HEK293 (cell line): ENCODE measurements at regions not wholly inside any gene's neighbourhood (a gene's known extent, or its start where the extent isn't known, plus 50 kb on each side); places are given as distances from the start of the nearest gene placed in this dataset.

Source experiments
- CTCF ChIA-PET: fragments of 350-600 bp; formaldehyde crosslinking; extraction: SDS; loops from one replicate; lab custom pipeline; 2021; ENCODE audit warnings: antibody characterized with exemption; lab: Yijun Ruan, JAX
- POLR2A ChIA-PET: fragments of 300-600 bp; formaldehyde crosslinking; extraction: SDS; loops from one replicate; lab custom pipeline; 2020; ENCODE audit warnings: antibody characterized with exemption, inconsistent platforms; lab: Yijun Ruan, JAX
- H3K27ac ChIP-seq: fragments of 200-500 bp; sonication (Bioruptor generic); 2 replicates; pipeline ENCODE4 v1.5.1; 2014; ENCODE audit warnings: low read depth, low read length, control low read depth, inconsistent platforms; ENCODE audit errors: extremely low read depth
- H3K36me3 ChIP-seq, 2 experiments: fragments of 200-500 bp in 1 of 2; sonication (Bioruptor generic) in 1 of 2; 1 replicate in 1 of 2; 2 replicates in 1 of 2; pipeline ENCODE4 v1.5.1; 2014 to 2017; ENCODE audit warnings: inconsistent platforms in 2 of 2, low read length in 2 of 2; ENCODE audit not compliant: control insufficient read depth in 2 of 2, insufficient read depth in 1 of 2
- H3K4me1 ChIP-seq: fragments of 200-500 bp; sonication (Bioruptor generic); 2 replicates; pipeline ENCODE4 v1.5.1; 2014; ENCODE audit warnings: mild to moderate bottlenecking, low read length, inconsistent platforms; ENCODE audit not compliant: control insufficient read depth, insufficient read depth
- H3K4me3 ChIP-seq: 2 replicates; pipeline ENCODE4 v1.5.1; 2011; ENCODE audit warnings: low read depth, mild to moderate bottlenecking, control low read depth, low read length, moderate library complexity
- H3K9me3 ChIP-seq: fragments of 200-500 bp; sonication (Bioruptor generic); 2 replicates; pipeline ENCODE4 v1.5.1; 2014; ENCODE audit warnings: low read depth, low read length, inconsistent platforms; ENCODE audit not compliant: control insufficient read depth, insufficient read depth
- GLIS1 ChIP-seq: fragments of 450-650 bp; formaldehyde crosslinking; IDR thresholded peaks from 2 replicates; pipeline ENCODE4 v1.5.1; 2016; ENCODE audit warnings: missing biosample characterization, missing genetic modification characterization
- KLF1 ChIP-seq: fragments of 450-650 bp; formaldehyde crosslinking; IDR thresholded peaks from 2 replicates; pipeline ENCODE4 v1.5.1; 2016; ENCODE audit warnings: missing biosample characterization, missing genetic modification characterization
- SCRT2 ChIP-seq: fragments of 450-650 bp; formaldehyde crosslinking; IDR thresholded peaks from 2 replicates; pipeline ENCODE4 v1.5.1; 2016; ENCODE audit warnings: missing biosample characterization, missing genetic modification characterization
- SP7 ChIP-seq: fragments of 450-650 bp; formaldehyde crosslinking; IDR thresholded peaks from 2 replicates; pipeline ENCODE4 v1.5.1; 2016; ENCODE audit warnings: missing biosample characterization, missing genetic modification characterization
- ZNF10 ChIP-seq: fragments of 450-650 bp; formaldehyde crosslinking; IDR thresholded peaks from 2 replicates; pipeline ENCODE4 v1.5.1; 2017; ENCODE audit warnings: missing biosample characterization, missing genetic modification characterization
- ZNF174 ChIP-seq: fragments of 450-650 bp; formaldehyde crosslinking; IDR thresholded peaks from 2 replicates; pipeline ENCODE4 v1.5.0; 2017; ENCODE audit warnings: missing biosample characterization, mild to moderate bottlenecking, missing genetic modification characterization
- ZNF561 ChIP-seq: fragments of 450-650 bp; IDR thresholded peaks from 2 replicates; pipeline ENCODE4 v1.5.1; 2018; ENCODE audit warnings: missing biosample characterization, missing genetic modification characterization, borderline replicate concordance
- ZNF600 ChIP-seq: fragments of 450-650 bp; formaldehyde crosslinking; IDR thresholded peaks from 2 replicates; pipeline ENCODE4 v1.5.1; 2016; ENCODE audit warnings: missing biosample characterization, missing genetic modification characterization
- ZNF621 ChIP-seq: fragments of 450-650 bp; formaldehyde crosslinking; IDR thresholded peaks from 2 replicates; pipeline ENCODE4 v1.5.1; 2017; ENCODE audit warnings: missing biosample characterization, missing genetic modification characterization
- ZSCAN16 ChIP-seq: fragments of 450-650 bp; formaldehyde crosslinking; IDR thresholded peaks from 2 replicates; pipeline ENCODE4 v1.5.1; 2016; ENCODE audit warnings: missing biosample characterization, missing genetic modification characterization
- TF ChIP-seq, protein P1 (sequence below): sonication (generic); formaldehyde crosslinking; IDR thresholded peaks from 2 replicates; pipeline ENCODE4 v1.8.1; 2022; ENCODE audit warnings: mild to moderate bottlenecking, moderate library complexity, missing genetic modification reagents
- TF ChIP-seq, protein P2 (sequence below): fragments of 450-650 bp; IDR thresholded peaks from 2 replicates; pipeline ENCODE4 v1.5.1; 2018; ENCODE audit warnings: missing biosample characterization, mild to moderate bottlenecking, missing genetic modification characterization
- TF ChIP-seq, protein P3 (sequence below): fragments of 450-650 bp; formaldehyde crosslinking; IDR thresholded peaks from 2 replicates; pipeline ENCODE4 v1.5.1; 2017; ENCODE audit warnings: missing biosample characterization, missing genetic modification characterization

DNA sequence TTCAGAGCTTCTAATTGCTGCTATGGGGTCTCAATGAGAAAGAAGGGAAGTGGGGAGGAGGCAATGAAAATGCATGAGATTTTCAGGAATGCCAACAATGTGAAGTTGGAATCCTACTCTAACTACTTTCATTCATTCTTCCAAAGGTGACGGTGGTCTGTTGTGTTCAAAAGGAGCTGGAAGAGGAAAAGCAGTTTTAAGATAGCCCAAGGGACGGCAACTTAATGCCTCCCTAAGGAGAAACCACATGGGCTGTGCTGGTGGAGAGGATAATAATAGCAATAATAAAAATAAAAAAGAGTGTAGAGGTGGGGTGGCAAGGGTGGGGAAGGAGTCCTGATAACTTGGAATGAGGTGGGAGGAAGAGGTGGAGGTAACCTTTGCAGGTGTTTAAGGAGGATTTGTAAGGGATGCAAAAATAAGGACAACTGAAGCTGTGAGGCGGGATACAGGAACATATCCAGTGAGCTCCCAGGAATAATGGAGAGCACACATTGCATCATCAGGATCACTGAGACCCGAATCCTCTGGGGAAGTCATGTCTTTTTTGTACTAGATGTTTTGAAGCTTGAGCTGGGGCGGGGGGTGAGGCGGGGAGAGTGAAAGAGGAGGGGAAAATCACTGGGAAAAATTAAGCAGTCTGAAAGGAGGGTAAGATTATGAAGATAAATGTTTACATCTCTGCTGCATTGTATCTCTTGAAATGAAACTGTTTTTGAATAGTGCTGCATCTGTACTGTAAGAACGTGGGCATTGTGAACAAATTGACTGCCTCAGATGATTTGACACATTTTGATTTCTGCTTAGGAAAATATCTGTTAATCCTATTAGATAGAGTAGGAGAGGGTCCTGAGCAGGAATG, 120.1 kb upstream of the TMEM161B start:
- no peak for TF ChIP-seq ZNF621 (tag by site-specific recombination)
- TF ChIP-seq, protein P1, sequence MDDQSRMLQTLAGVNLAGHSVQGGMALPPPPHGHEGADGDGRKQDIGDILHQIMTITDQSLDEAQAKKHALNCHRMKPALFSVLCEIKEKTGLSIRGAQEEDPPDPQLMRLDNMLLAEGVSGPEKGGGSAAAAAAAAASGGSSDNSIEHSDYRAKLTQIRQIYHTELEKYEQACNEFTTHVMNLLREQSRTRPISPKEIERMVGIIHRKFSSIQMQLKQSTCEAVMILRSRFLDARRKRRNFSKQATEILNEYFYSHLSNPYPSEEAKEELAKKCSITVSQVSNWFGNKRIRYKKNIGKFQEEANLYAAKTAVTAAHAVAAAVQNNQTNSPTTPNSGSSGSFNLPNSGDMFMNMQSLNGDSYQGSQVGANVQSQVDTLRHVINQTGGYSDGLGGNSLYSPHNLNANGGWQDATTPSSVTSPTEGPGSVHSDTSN (CRISPR knock-in tag): no peak
- TF ChIP-seq, all 188 proteins: peak for 0
- no peaks in the 10 kb centered on the region for H3K9me3 ChIP-seq
- POLR2A ChIA-PET: interaction anchor here (0.6 kb wide), 1 partner anchor 701 kb away, joined by 3 read pairs; no protein-coding TSS in a partner anchor
- no peak overlapping the region for H3K27ac ChIP-seq
- H3K4me1 ChIP-seq: peaks cover 17% of the 10 kb centered on the region
- no peaks in the 10 kb centered on the region for H3K36me3 ChIP-seq
- CTCF ChIA-PET: no interaction called here
- H3K4me3 ChIP-seq: no peak overlapping the region

DNA sequence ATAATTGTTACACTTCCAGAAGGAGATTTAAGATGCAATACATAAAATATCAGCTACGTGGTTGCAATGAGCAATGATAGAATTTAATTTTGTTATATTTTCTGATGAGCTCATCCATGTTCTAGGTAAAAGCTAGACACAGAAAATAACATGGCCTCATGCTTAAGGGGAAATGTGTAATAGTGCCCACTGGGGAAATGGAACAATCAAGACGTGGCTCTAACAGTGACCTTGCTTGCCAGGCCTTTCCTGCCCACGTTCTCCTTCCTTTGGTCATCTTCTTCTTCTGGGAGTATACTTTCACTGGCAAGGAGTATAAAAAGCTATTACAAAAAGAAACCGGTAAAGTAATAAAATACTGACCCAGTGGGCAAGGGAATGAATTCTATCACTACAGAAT, 116.2 kb upstream of the TMEM161B start:
- H3K36me3 ChIP-seq: no peaks in the 10 kb centered on the region
- ChIA-PET CTCF (no interaction called here), POLR2A (no interaction called here)
- H3K4me3 ChIP-seq: no peak overlapping the region
- TF ChIP-seq ZSCAN16 (tag by site-specific recombination): no peak
- no peak for TF ChIP-seq ZNF600 (tag by site-specific recombination)
- no peak for TF ChIP-seq ZNF10
- no peak for TF ChIP-seq SCRT2 (tag by site-specific recombination)
- no peak for TF ChIP-seq KLF1
- TF ChIP-seq, protein P2, sequence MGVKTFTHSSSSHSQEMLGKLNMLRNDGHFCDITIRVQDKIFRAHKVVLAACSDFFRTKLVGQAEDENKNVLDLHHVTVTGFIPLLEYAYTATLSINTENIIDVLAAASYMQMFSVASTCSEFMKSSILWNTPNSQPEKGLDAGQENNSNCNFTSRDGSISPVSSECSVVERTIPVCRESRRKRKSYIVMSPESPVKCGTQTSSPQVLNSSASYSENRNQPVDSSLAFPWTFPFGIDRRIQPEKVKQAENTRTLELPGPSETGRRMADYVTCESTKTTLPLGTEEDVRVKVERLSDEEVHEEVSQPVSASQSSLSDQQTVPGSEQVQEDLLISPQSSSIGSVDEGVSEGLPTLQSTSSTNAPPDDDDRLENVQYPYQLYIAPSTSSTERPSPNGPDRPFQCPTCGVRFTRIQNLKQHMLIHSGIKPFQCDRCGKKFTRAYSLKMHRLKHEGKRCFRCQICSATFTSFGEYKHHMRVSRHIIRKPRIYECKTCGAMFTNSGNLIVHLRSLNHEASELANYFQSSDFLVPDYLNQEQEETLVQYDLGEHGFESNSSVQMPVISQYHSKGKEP: no peak
- no peak for TF ChIP-seq SP7 (tag by site-specific recombination)
- no peak for TF ChIP-seq GLIS1
- no peak for TF ChIP-seq ZNF174 (tag by site-specific recombination)
- no peak for TF ChIP-seq ZNF561 (tag by site-specific recombination)
- peaks cover 7% of the 10 kb centered on the region for H3K4me1 ChIP-seq
- no peak overlapping the region for H3K27ac ChIP-seq
- H3K9me3 ChIP-seq: no peaks in the 10 kb centered on the region

DNA sequence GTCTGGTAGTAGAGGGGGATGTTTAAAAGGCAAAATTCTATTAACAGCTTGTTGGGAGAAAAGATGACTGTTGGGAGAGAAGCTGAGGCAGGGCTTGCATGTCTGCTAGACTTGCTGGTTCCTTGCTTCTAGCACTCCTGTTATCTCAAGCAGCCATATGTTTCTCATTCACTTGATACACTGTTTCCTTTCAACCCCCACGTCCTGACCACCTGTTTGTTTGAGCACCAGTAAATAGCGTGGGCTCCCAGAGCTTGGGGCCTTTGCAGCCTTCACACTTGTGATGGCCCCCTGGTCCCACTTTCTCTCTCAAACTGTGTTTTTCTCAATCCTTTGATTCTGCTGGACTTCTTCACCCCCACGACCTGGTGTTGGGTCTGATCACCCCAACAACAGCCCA, 111.7 kb upstream of the TMEM161B start:
- ChIA-PET CTCF (no interaction called here), POLR2A (no interaction called here)
- H3K9me3 ChIP-seq: no peaks in the 10 kb centered on the region
- TF ChIP-seq, protein P3, sequence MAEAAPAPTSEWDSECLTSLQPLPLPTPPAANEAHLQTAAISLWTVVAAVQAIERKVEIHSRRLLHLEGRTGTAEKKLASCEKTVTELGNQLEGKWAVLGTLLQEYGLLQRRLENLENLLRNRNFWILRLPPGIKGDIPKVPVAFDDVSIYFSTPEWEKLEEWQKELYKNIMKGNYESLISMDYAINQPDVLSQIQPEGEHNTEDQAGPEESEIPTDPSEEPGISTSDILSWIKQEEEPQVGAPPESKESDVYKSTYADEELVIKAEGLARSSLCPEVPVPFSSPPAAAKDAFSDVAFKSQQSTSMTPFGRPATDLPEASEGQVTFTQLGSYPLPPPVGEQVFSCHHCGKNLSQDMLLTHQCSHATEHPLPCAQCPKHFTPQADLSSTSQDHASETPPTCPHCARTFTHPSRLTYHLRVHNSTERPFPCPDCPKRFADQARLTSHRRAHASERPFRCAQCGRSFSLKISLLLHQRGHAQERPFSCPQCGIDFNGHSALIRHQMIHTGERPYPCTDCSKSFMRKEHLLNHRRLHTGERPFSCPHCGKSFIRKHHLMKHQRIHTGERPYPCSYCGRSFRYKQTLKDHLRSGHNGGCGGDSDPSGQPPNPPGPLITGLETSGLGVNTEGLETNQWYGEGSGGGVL: no peak
- H3K36me3 ChIP-seq: no peaks in the 10 kb centered on the region
- H3K27ac ChIP-seq: no peak overlapping the region
- H3K4me1 ChIP-seq: no peaks in the 10 kb centered on the region
- no peak overlapping the region for H3K4me3 ChIP-seq
